ENCODE measurements at regions not wholly inside any gene's neighbourhood (a gene's known extent, or its start where the extent isn't known, plus 50 kb on each side); places are given as distances from the start of the nearest gene placed in this dataset.

- TF ChIP-seq HOMEZ (CRISPR knock-in tag; IDR thresholded peaks at IDR 0.05; ENCODE audit: low read depth): no peak
- no peak for TF ChIP-seq JUNB (CRISPR knock-in tag; IDR thresholded peaks at IDR 0.05; ENCODE audit: borderline replicate concordance)
- TF ChIP-seq CREB3 (CRISPR knock-in tag; IDR thresholded peaks at IDR 0.05): no peak
- TF ChIP-seq NFIC (IDR thresholded peaks at IDR 0.05; ENCODE audit: low read length): no peak
- no peak for TF ChIP-seq ARNT2 (CRISPR knock-in tag; IDR thresholded peaks at IDR 0.05; ENCODE audit: low read depth)
- TF ChIP-seq POLR2G (IDR thresholded peaks at IDR 0.05; ENCODE audit: low read depth, low read length): no peak
- TF ChIP-seq ZNF430 (CRISPR knock-in tag; IDR thresholded peaks at IDR 0.05): no peak
- TF ChIP-seq ZNF629 (CRISPR knock-in tag; conservative IDR thresholded peaks at IDR 0.05): no peak
- TF ChIP-seq ZNF318 (CRISPR knock-in tag; IDR thresholded peaks at IDR 0.05): no peak
- no peak for TF ChIP-seq CAMTA2 (CRISPR knock-in tag; IDR thresholded peaks at IDR 0.05; ENCODE audit: borderline replicate concordance)
- TF ChIP-seq DNMT1 (CRISPR knock-in tag; IDR thresholded peaks at IDR 0.05): no peak
- no peak for TF ChIP-seq ZNF737 (CRISPR knock-in tag; IDR thresholded peaks at IDR 0.05; ENCODE audit: borderline replicate concordance)
Observed at GRCh38 chr1:167165219-167165618, 55.5 kb upstream of the POU2F1 start (continued).
